Vagina (tissue), 2 donors: ENCODE measurements at regions not wholly inside any gene's neighbourhood (a gene's known extent, or its start where the extent isn't known, plus 50 kb on each side); places are given as distances from the start of the nearest gene placed in this dataset.

ENCODE experiments used
- DNase-seq, 2 donors: peaks; one replicate each; pipeline ENCODE4 v3.0.0-alpha.2; 2017; ENCODE audit errors: extremely low spot score in 2 of 2
- H3K27ac ChIP-seq: fragments of 200-600 bp; sonication (generic); one replicate; pipeline ENCODE4 v1.5.1; 2019
- H3K27me3 ChIP-seq: fragments of 200-600 bp; sonication (generic); one replicate; pipeline ENCODE4 v1.5.1; 2019
- H3K36me3 ChIP-seq, 2 donors: fragments of 200-600 bp; sonication (generic); one replicate each; pipeline ENCODE4 v1.5.1; 2017 to 2019
- H3K4me1 ChIP-seq: fragments of 200-600 bp; sonication (generic); one replicate; pipeline ENCODE4 v1.5.1; 2019
- H3K4me3 ChIP-seq, 2 donors: fragments of 200-600 bp; sonication (generic); 1 replicate in 1 of 2; 2 replicates in 1 of 2; pipeline ENCODE4 v1.5.1; 2016 to 2019
- H3K9me3 ChIP-seq: fragments of 200-600 bp; sonication (generic); one replicate; pipeline ENCODE4 v1.5.1; 2019
- POLR2A ChIP-seq, 2 donors: fragments of 450-650 bp; IDR thresholded peaks; one replicate each; pipeline ENCODE4 v1.6.1; 2017; ENCODE audit warnings: antibody characterized with exemption in 2 of 2, mild to moderate bottlenecking in 2 of 2, moderate library complexity in 2 of 2
- POLR2AphosphoS5 ChIP-seq, 2 donors: sonication (generic); formaldehyde crosslinking; IDR thresholded peaks; one replicate each; pipeline ENCODE4 v1.9.0; 2017; ENCODE audit warnings: antibody characterized with exemption in 2 of 2, mild to moderate bottlenecking in 2 of 2, low read depth in 1 of 2; ENCODE audit not compliant: insufficient read depth in 1 of 2
- intact Hi-C: fragments of 100-400 bp; cut with DNase I; formaldehyde crosslinking; loops from one replicate; pipeline ENCODE4 v1.15.1; 2023
- TF ChIP-seq, protein P1 (sequence below), 3 experiments: fragments of 450-650 bp in 2 of 3; fragments of 200-600 bp in 1 of 3; sonication (generic) in 1 of 3; IDR thresholded peaks; one replicate each; pipeline ENCODE4 v1.5.1; 2017 to 2019; ENCODE audit warnings: antibody characterized with exemption in 3 of 3, mild to moderate bottlenecking in 2 of 3, moderate library complexity in 2 of 3

DNA sequence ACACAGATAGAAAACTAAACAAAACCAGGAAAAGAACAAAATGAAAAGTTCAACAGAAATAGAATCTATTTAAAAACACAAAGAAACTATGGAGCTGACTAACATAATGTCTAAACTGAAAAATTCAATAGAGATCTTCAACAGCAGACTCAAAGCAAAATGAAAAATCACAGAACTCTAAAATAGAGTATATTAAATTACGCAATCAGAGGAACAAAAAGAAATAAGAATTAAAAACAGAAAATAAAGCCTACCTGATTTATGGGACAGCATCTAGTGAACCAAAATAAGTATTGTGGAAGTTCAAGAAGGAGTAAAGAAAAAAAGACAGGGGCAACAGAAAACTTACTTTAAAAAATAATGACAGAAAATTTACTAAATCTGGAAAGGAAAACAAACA lies 152.1 kb upstream of the GALNT5 start:
- Histone ChIP-seq H3K27me3 (no peaks in the 10 kb centered on the region), H3K27ac (no peak overlapping the region), H3K4me1 (no peaks in the 10 kb centered on the region), H3K36me3 (no peaks in the 10 kb centered on the region), H3K9me3 (no peaks in the 10 kb centered on the region), H3K4me3 (no peak overlapping the region)
- no peak for TF ChIP-seq POLR2AphosphoS5 (IDR thresholded peaks at IDR 0.05; ENCODE audit: insufficient read depth in 1 of 2, low read depth in 1 of 2)
- TF ChIP-seq, protein P1, sequence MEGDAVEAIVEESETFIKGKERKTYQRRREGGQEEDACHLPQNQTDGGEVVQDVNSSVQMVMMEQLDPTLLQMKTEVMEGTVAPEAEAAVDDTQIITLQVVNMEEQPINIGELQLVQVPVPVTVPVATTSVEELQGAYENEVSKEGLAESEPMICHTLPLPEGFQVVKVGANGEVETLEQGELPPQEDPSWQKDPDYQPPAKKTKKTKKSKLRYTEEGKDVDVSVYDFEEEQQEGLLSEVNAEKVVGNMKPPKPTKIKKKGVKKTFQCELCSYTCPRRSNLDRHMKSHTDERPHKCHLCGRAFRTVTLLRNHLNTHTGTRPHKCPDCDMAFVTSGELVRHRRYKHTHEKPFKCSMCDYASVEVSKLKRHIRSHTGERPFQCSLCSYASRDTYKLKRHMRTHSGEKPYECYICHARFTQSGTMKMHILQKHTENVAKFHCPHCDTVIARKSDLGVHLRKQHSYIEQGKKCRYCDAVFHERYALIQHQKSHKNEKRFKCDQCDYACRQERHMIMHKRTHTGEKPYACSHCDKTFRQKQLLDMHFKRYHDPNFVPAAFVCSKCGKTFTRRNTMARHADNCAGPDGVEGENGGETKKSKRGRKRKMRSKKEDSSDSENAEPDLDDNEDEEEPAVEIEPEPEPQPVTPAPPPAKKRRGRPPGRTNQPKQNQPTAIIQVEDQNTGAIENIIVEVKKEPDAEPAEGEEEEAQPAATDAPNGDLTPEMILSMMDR (IDR thresholded peaks at IDR 0.05), result no peak
- no peak for TF ChIP-seq POLR2A (IDR thresholded peaks at IDR 0.05)
- intact Hi-C loops, result no loop called here
- DNase-seq, result no peak

DNA sequence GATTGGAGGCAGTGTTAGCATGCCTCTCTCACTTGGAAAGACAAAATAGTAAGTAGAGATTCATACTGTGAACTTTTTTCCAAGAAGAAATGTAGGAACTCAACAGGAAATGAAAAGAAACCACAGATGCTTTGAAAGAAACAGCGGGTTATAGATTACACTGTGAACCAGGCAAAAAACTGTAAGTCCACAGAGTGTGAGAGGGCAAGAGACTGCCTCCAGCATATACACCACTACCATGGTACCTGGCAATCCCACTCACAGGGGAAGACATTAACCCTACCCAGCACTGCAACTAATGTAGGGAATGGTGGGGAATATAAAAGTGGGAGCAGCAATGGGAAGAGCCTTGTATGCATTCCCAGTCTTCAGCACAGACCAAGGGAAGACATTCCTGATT lies 150.6 kb upstream of the GALNT5 start:
- no peaks in the 10 kb centered on the region for H3K4me1 ChIP-seq
- DNase-seq, result no peak
- no peaks in the 10 kb centered on the region for H3K27me3 ChIP-seq
- H3K9me3 ChIP-seq, result no peaks in the 10 kb centered on the region
- intact Hi-C loops, result no loop called here
- H3K4me3 ChIP-seq, result no peak overlapping the region
- H3K36me3 ChIP-seq, result no peaks in the 10 kb centered on the region
- H3K27ac ChIP-seq, result no peak overlapping the region
- TF ChIP-seq, protein P1 (IDR thresholded peaks at IDR 0.05), result no peak
- TF ChIP-seq POLR2A (IDR thresholded peaks at IDR 0.05) (no peak), POLR2AphosphoS5 (IDR thresholded peaks at IDR 0.05; ENCODE audit: insufficient read depth in 1 of 2, low read depth in 1 of 2) (no peak)

GRCh38 chr2:157107460-157107859 lies 150.0 kb upstream of the GALNT5 start:
- no peaks in the 10 kb centered on the region for H3K9me3 ChIP-seq
- no peak for DNase-seq
- intact Hi-C loops, result no loop called here
- H3K27me3 ChIP-seq, result no peaks in the 10 kb centered on the region
- no peaks in the 10 kb centered on the region for H3K36me3 ChIP-seq
- no peak for TF ChIP-seq POLR2AphosphoS5 (IDR thresholded peaks at IDR 0.05; ENCODE audit: insufficient read depth in 1 of 2, low read depth in 1 of 2)
- TF ChIP-seq POLR2A (IDR thresholded peaks at IDR 0.05), result no peak
- TF ChIP-seq, protein P1 (IDR thresholded peaks at IDR 0.05), result no peak
- H3K4me3 ChIP-seq, result no peak overlapping the region
- H3K4me1 ChIP-seq, result no peaks in the 10 kb centered on the region
- H3K27ac ChIP-seq, result no peak overlapping the region

DNA sequence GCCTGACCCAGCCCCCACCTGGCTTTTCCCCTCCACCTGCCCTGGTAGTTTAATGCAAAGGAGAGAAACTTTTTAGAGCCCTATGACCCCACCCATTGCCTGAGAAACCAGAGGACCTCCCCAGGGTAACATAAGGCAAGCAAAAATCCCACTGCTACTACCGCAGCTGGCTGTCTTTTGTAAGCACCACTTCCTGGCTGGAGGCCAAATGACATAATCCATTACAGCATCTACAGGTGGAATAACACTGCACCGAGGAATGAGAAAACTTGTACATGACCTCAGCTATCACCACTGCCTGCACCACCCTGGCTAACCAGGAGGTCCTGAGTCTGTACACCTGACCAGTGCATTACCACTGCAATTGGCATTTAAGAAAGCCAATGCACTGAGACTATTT lies 149.6 kb upstream of the GALNT5 start:
- H3K9me3 ChIP-seq, result no peaks in the 10 kb centered on the region
- TF ChIP-seq POLR2AphosphoS5 (IDR thresholded peaks at IDR 0.05; ENCODE audit: insufficient read depth in 1 of 2, low read depth in 1 of 2) (no peak), POLR2A (IDR thresholded peaks at IDR 0.05) (no peak)
- TF ChIP-seq, protein P1 (IDR thresholded peaks at IDR 0.05), result no peak
- H3K36me3 ChIP-seq, result no peaks in the 10 kb centered on the region
- no peaks in the 10 kb centered on the region for H3K27me3 ChIP-seq
- H3K27ac ChIP-seq, result no peak overlapping the region
- no peak overlapping the region for H3K4me3 ChIP-seq
- intact Hi-C loops, result no loop called here
- H3K4me1 ChIP-seq, result no peaks in the 10 kb centered on the region
- no peak for DNase-seq

DNA sequence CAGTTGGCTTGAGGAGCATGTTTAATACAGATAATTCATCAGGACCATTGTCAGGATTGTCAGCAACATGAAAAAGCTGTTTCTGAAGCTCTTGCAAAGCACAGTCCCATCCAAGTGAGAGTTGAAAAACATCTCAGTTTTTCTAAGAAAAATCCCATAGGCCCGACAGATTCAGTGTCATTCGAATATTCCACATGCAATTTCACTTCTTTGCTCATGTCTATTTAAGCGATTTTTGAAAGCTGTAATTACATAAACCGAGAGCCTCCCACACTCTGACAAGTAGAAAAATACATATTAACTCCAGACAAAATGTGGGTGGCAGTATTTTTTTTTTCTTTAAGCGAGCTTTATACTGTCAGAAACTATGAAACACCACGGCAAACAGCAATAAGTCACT lies 134.7 kb upstream of the GALNT5 start:
- intact Hi-C loops, result no loop called here
- no peak for DNase-seq
- H3K27ac ChIP-seq, result no peak overlapping the region

More for the DNA sequence above, 134.7 kb upstream of the GALNT5 start:
- H3K4me3 ChIP-seq, result no peak overlapping the region
- no peaks in the 10 kb centered on the region for H3K9me3 ChIP-seq
- TF ChIP-seq POLR2A (IDR thresholded peaks at IDR 0.05) (no peak), POLR2AphosphoS5 (IDR thresholded peaks at IDR 0.05; ENCODE audit: insufficient read depth in 1 of 2, low read depth in 1 of 2) (no peak)
- TF ChIP-seq, protein P1 (IDR thresholded peaks at IDR 0.05), result no peak
- H3K4me1 ChIP-seq, result no peaks in the 10 kb centered on the region
- no peaks in the 10 kb centered on the region for H3K27me3 ChIP-seq
- no peaks in the 10 kb centered on the region for H3K36me3 ChIP-seq
